Naive thymus-derived CD4-positive, alpha-beta T cell (primary cell): ENCODE measurements at regions not wholly inside any gene's neighbourhood (a gene's known extent, or its start where the extent isn't known, plus 50 kb on each side); places are given as distances from the start of the nearest gene placed in this dataset.
"Not testable (repeated sequence)": the region's sequence is repeated elsewhere in the genome, so short reads cannot be mapped to it uniquely, and the experiment has no call there.

Experiments
- ATAC-seq: fragments of 150-1000 bp; cut with Tn5 transposase; 2 replicates; pipeline ENCODE4 v1.10.0; 2021; ENCODE audit warnings: mild to moderate bottlenecking, moderate library complexity
- CTCF ChIA-PET: fragments of 350-600 bp; sonication (Branson Sonifier 250); formaldehyde crosslinking; loops from one replicate; lab custom pipeline; 2021; ENCODE audit warnings: antibody characterized with exemption; lab: Charles Lee
- POLR2A ChIA-PET: fragments of 350-600 bp; sonication (Branson Sonifier 250); formaldehyde crosslinking; loops from one replicate; lab custom pipeline; 2021; ENCODE audit warnings: antibody characterized with exemption, inconsistent platforms; lab: Charles Lee
- DNase-seq, 9 donors: peaks; one replicate each; pipeline versions ENCODE4 v3.0.0 to v3.0.0-alpha.2; 2020 to 2022; ENCODE audit warnings: mixed read lengths in 1 of 9
- H3K27ac ChIP-seq: one replicate; pipeline ENCODE4 v1.7.0; 2013; ENCODE audit warnings: mild to moderate bottlenecking, low read depth, low read length, moderate library complexity
- H3K27me3 ChIP-seq, 2 donors: one replicate each; pipeline ENCODE4 v1.7.0; 2013; ENCODE audit warnings: low read length in 2 of 2, mild to moderate bottlenecking in 2 of 2, moderate library complexity in 2 of 2; ENCODE audit not compliant: control insufficient read depth in 2 of 2, insufficient read depth in 2 of 2
- H3K36me3 ChIP-seq, 3 experiments: 1 replicate in 2 of 3; 2 replicates in 1 of 3; pipeline ENCODE4 v1.7.0; 2013; ENCODE audit warnings: low read length in 3 of 3, mild to moderate bottlenecking in 3 of 3, moderate library complexity in 1 of 3; ENCODE audit not compliant: insufficient read depth in 3 of 3, control insufficient read depth in 2 of 3
- H3K4me1 ChIP-seq, 2 donors: one replicate each; pipeline ENCODE4 v1.7.0; 2013; ENCODE audit warnings: low read length in 2 of 2, mild to moderate bottlenecking in 2 of 2, moderate library complexity in 1 of 2; ENCODE audit not compliant: control insufficient read depth in 2 of 2, insufficient read depth in 2 of 2
- H3K4me3 ChIP-seq: 2 replicates; pipeline ENCODE4 v1.7.0; 2013; ENCODE audit warnings: mild to moderate bottlenecking, low read length
- H3K9me3 ChIP-seq, 3 experiments: 1 replicate in 2 of 3; 2 replicates in 1 of 3; pipeline ENCODE4 v1.7.0; 2013; ENCODE audit warnings: low read length in 3 of 3; ENCODE audit not compliant: control insufficient read depth in 2 of 3
- H3K27ac Mint-ChIP-seq, 9 donors: one replicate each; pipeline ENCODE4 v1.8.0; 2020 to 2022; ENCODE audit warnings: mixed read lengths in 9 of 9, mild to moderate bottlenecking in 8 of 9, moderate library complexity in 5 of 9, inconsistent platforms in 2 of 9
- H3K27me3 Mint-ChIP-seq, 5 donors: one replicate each; pipeline ENCODE4 v1.8.0; 2021 to 2022; ENCODE audit warnings: mixed read lengths in 5 of 5, mild to moderate bottlenecking in 1 of 5
- H3K36me3 Mint-ChIP-seq, 5 donors: one replicate each; pipeline ENCODE4 v1.8.0; 2020 to 2022; ENCODE audit warnings: mixed read lengths in 5 of 5, mild to moderate bottlenecking in 3 of 5, inconsistent platforms in 1 of 5
- H3K4me1 Mint-ChIP-seq, 7 donors: one replicate each; pipeline ENCODE4 v1.8.0; 2020 to 2022; ENCODE audit warnings: mixed read lengths in 7 of 7, mild to moderate bottlenecking in 3 of 7, inconsistent platforms in 1 of 7
- H3K4me3 Mint-ChIP-seq, 10 donors: one replicate each; pipeline ENCODE4 v1.8.0; 2020 to 2022; ENCODE audit warnings: mild to moderate bottlenecking in 10 of 10, mixed read lengths in 10 of 10, moderate library complexity in 6 of 10, inconsistent platforms in 2 of 10
- H3K9me3 Mint-ChIP-seq, 11 donors: one replicate each; pipeline ENCODE4 v1.8.0; 2020 to 2022; ENCODE audit warnings: mixed read lengths in 11 of 11, mild to moderate bottlenecking in 4 of 11, inconsistent platforms in 1 of 11, moderate library complexity in 1 of 11
- intact Hi-C, 2 donors: fragments of 100-400 bp; cut with micrococcal nuclease; formaldehyde crosslinking; loops; one replicate each; pipeline ENCODE4 v1.15.1; 2023

GRCh38 chr7:131816391-131817007, 260.1 kb upstream of the PODXL start:
- Histone ChIP-seq H3K4me1 (no peaks in the 10 kb centered on the region), H3K36me3 (no peaks in the 10 kb centered on the region), H3K4me3 (no peak overlapping the region), H3K27ac (no peak overlapping the region), H3K27me3 (no peaks in the 10 kb centered on the region), H3K9me3 (no peaks in the 10 kb centered on the region)
- H3K4me3 Mint-ChIP-seq = no peak overlapping the region
- no peak for ATAC-seq
- no peak for DNase-seq
- H3K36me3 Mint-ChIP-seq = no peaks in the 10 kb centered on the region
- ChIA-PET POLR2A (no interaction called here), CTCF (no interaction called here)
- no peak overlapping the region for H3K27ac Mint-ChIP-seq
- H3K27me3 Mint-ChIP-seq = peaks cover 2 to 26% (median 18%) of the 10 kb centered on the region in 5 donors
- no peaks in the 10 kb centered on the region for H3K4me1 Mint-ChIP-seq
- peaks cover 0 to 3% (median 0%) of the 10 kb centered on the region in 11 donors for H3K9me3 Mint-ChIP-seq
- intact Hi-C loops = no loop called here

GRCh38 chr7:131808736-131809135, 252.3 kb upstream of the PODXL start:
- Histone ChIP-seq H3K4me3 (no peak overlapping the region), H3K36me3 (no peaks in the 10 kb centered on the region), H3K27me3 (no peaks in the 10 kb centered on the region), H3K4me1 (no peaks in the 10 kb centered on the region), H3K9me3 (no peaks in the 10 kb centered on the region), H3K27ac (no peak overlapping the region)
- Mint-ChIP-seq H3K27ac (no peak overlapping the region), H3K27me3 (peaks cover 4 to 35% (median 28%) of the 10 kb centered on the region in 5 donors), H3K4me3 (no peak overlapping the region), H3K9me3 (no peaks in the 10 kb centered on the region), H3K4me1 (no peaks in the 10 kb centered on the region), H3K36me3 (no peaks in the 10 kb centered on the region)
- no peak for ATAC-seq
- CTCF ChIA-PET = no interaction called here
- intact Hi-C loops = no loop called here
- DNase-seq = no peak
- POLR2A ChIA-PET = no interaction called here

GRCh38 chr7:131808156-131808555, 251.7 kb upstream of the PODXL start:
- DNase-seq, H3K9me3 Mint-ChIP-seq, ATAC-seq, H3K27ac ChIP-seq, intact Hi-C loops, H3K4me3 ChIP-seq, H3K36me3 Mint-ChIP-seq, H3K27me3 ChIP-seq, H3K4me1 ChIP-seq, H3K9me3 ChIP-seq, H3K4me1 Mint-ChIP-seq, H3K4me3 Mint-ChIP-seq, H3K27ac Mint-ChIP-seq, CTCF ChIA-PET, POLR2A ChIA-PET, H3K36me3 ChIP-seq: not testable (repeated sequence)
- H3K27me3 Mint-ChIP-seq = peaks cover 4 to 37% (median 28%) of the 10 kb centered on the region in 5 donors

- H3K27ac Mint-ChIP-seq = no peak overlapping the region
- intact Hi-C loops = no loop called here
These were observed 247.4 kb upstream of the PODXL start for GRCh38 chr7:131803816-131804215.

GRCh38 chr7:131802195-131802864, 245.9 kb upstream of the PODXL start:
- CTCF ChIA-PET = no interaction called here
- intact Hi-C loops = no loop called here
- Mint-ChIP-seq H3K36me3 (no peaks in the 10 kb centered on the region), H3K4me3 (no peak overlapping the region), H3K27me3 (peaks cover 0 to 21% (median 12%) of the 10 kb centered on the region in 5 donors), H3K4me1 (no peaks in the 10 kb centered on the region), H3K9me3 (no peaks in the 10 kb centered on the region), H3K27ac (no peak overlapping the region)
- ATAC-seq = no peak
- Histone ChIP-seq H3K27ac (no peak overlapping the region), H3K4me3 (no peak overlapping the region), H3K4me1 (no peaks in the 10 kb centered on the region), H3K9me3 (no peaks in the 10 kb centered on the region), H3K27me3 (no peaks in the 10 kb centered on the region), H3K36me3 (no peaks in the 10 kb centered on the region)
- POLR2A ChIA-PET = no interaction called here
- DNase-seq = no peak

More at GRCh38 chr7:131803816-131804215, 247.4 kb upstream of the PODXL start:
- peaks cover 2 to 31% (median 15%) of the 10 kb centered on the region in 5 donors for H3K27me3 Mint-ChIP-seq
- H3K4me1 Mint-ChIP-seq = no peaks in the 10 kb centered on the region
- no peak overlapping the region for H3K4me3 Mint-ChIP-seq
- ATAC-seq = no peak
- H3K9me3 ChIP-seq = no peaks in the 10 kb centered on the region
- H3K4me1 ChIP-seq = no peaks in the 10 kb centered on the region
- H3K36me3 Mint-ChIP-seq = no peaks in the 10 kb centered on the region
- no peaks in the 10 kb centered on the region for H3K36me3 ChIP-seq
- H3K27ac ChIP-seq = no peak overlapping the region
- CTCF ChIA-PET = no interaction called here
- POLR2A ChIA-PET = no interaction called here
- no peak overlapping the region for H3K4me3 ChIP-seq
- no peaks in the 10 kb centered on the region for H3K27me3 ChIP-seq
- no peaks in the 10 kb centered on the region for H3K9me3 Mint-ChIP-seq
- DNase-seq = no peak

GRCh38 chr7:131800531-131800930, 244.1 kb upstream of the PODXL start:
- Mint-ChIP-seq H3K4me3 (no peak overlapping the region), H3K36me3 (no peaks in the 10 kb centered on the region), H3K27ac (no peak overlapping the region), H3K4me1 (no peaks in the 10 kb centered on the region), H3K9me3 (no peaks in the 10 kb centered on the region), H3K27me3 (peaks cover 0 to 25% (median 12%) of the 10 kb centered on the region in 5 donors)
- H3K9me3 ChIP-seq = no peaks in the 10 kb centered on the region
- H3K27me3 ChIP-seq = no peaks in the 10 kb centered on the region
- H3K4me1 ChIP-seq = no peaks in the 10 kb centered on the region
- ATAC-seq (no peak), DNase-seq (no peak)
- no peak overlapping the region for H3K4me3 ChIP-seq
- ChIA-PET CTCF (no interaction called here), POLR2A (no interaction called here)
- H3K36me3 ChIP-seq = no peaks in the 10 kb centered on the region
- no peak overlapping the region for H3K27ac ChIP-seq
- intact Hi-C loops = no loop called here

- Histone ChIP-seq H3K9me3 (no peaks in the 10 kb centered on the region), H3K36me3 (no peaks in the 10 kb centered on the region), H3K4me1 (no peaks in the 10 kb centered on the region), H3K4me3 (no peak overlapping the region), H3K27ac (no peak overlapping the region), H3K27me3 (no peaks in the 10 kb centered on the region)
- no peaks in the 10 kb centered on the region for H3K36me3 Mint-ChIP-seq
- intact Hi-C loops = no loop called here
- ATAC-seq (no peak), DNase-seq (no peak)
- no peak overlapping the region for H3K4me3 Mint-ChIP-seq
- ChIA-PET CTCF (no interaction called here), POLR2A (no interaction called here)
- peaks cover 0 to 21% (median 17%) of the 10 kb centered on the region in 5 donors for H3K27me3 Mint-ChIP-seq
- no peaks in the 10 kb centered on the region for H3K9me3 Mint-ChIP-seq
- H3K4me1 Mint-ChIP-seq = no peaks in the 10 kb centered on the region
- H3K27ac Mint-ChIP-seq = no peak overlapping the region
These were observed 243.6 kb upstream of the PODXL start for GRCh38 chr7:131800008-131800407.
